ENCODE measurements at regions not wholly inside any gene's neighbourhood (a gene's known extent, or its start where the extent isn't known, plus 50 kb on each side); places are given as distances from the start of the nearest gene placed in this dataset.

- Mint-ChIP-seq H3K27ac (ENCODE audit: unreplicated experiment) (no peak overlapping the region), H3K27me3 (ENCODE audit: unreplicated experiment) (no peaks in the 10 kb centered on the region), H3K4me1 (ENCODE audit: unreplicated experiment) (peaks cover 10% of the 10 kb centered on the region), H3K9me3 (ENCODE audit: unreplicated experiment) (no peaks in the 10 kb centered on the region), H3K36me3 (ENCODE audit: low read depth, unreplicated experiment) (no peaks in the 10 kb centered on the region), H3K4me3 (ENCODE audit: unreplicated experiment) (no peak overlapping the region)
- no peak for DNase-seq (ENCODE audit: low spot score)
- no peak for TF ChIP-seq CTCF (IDR thresholded peaks at IDR 0.05; ENCODE audit: unreplicated experiment)
Observed at GRCh38 chr1:228833911-228834688, 98.8 kb downstream of the RHOU start.

- no peaks in the 10 kb centered on the region for H3K9me3 Mint-ChIP-seq (ENCODE audit: unreplicated experiment)
- no peak for TF ChIP-seq CTCF (IDR thresholded peaks at IDR 0.05; ENCODE audit: unreplicated experiment)
- no peak for DNase-seq (ENCODE audit: low spot score)
- H3K27me3 Mint-ChIP-seq (ENCODE audit: unreplicated experiment), result peaks cover 2% of the 10 kb centered on the region
- H3K36me3 Mint-ChIP-seq (ENCODE audit: low read depth, unreplicated experiment), result no peaks in the 10 kb centered on the region
- H3K27ac Mint-ChIP-seq (ENCODE audit: unreplicated experiment), result no peak overlapping the region
- peaks cover 11% of the 10 kb centered on the region for H3K4me1 Mint-ChIP-seq (ENCODE audit: unreplicated experiment)
- H3K4me3 Mint-ChIP-seq (ENCODE audit: unreplicated experiment), result no peak overlapping the region
Observed at GRCh38 chr1:228835456-228835855, 100.2 kb downstream of the RHOU start.

GRCh38 chr1:228835911-228836310 lies 100.6 kb downstream of the RHOU start:
- Mint-ChIP-seq H3K27me3 (ENCODE audit: unreplicated experiment) (peaks cover 2% of the 10 kb centered on the region), H3K9me3 (ENCODE audit: unreplicated experiment) (no peaks in the 10 kb centered on the region), H3K4me3 (ENCODE audit: unreplicated experiment) (no peak overlapping the region), H3K36me3 (ENCODE audit: low read depth, unreplicated experiment) (no peaks in the 10 kb centered on the region), H3K4me1 (ENCODE audit: unreplicated experiment) (peaks cover 10% of the 10 kb centered on the region), H3K27ac (ENCODE audit: unreplicated experiment) (no peak overlapping the region)
- DNase-seq (ENCODE audit: low spot score), result no peak
- TF ChIP-seq CTCF (IDR thresholded peaks at IDR 0.05; ENCODE audit: unreplicated experiment), result no peak

GRCh38 chr1:228836427-228836826 lies 101.1 kb downstream of the RHOU start:
- DNase-seq (ENCODE audit: low spot score), result no peak
- Mint-ChIP-seq H3K27ac (ENCODE audit: unreplicated experiment) (no peak overlapping the region), H3K4me1 (ENCODE audit: unreplicated experiment) (peaks cover 6% of the 10 kb centered on the region), H3K9me3 (ENCODE audit: unreplicated experiment) (no peaks in the 10 kb centered on the region), H3K36me3 (ENCODE audit: low read depth, unreplicated experiment) (no peaks in the 10 kb centered on the region), H3K4me3 (ENCODE audit: unreplicated experiment) (no peak overlapping the region), H3K27me3 (ENCODE audit: unreplicated experiment) (peaks cover 2% of the 10 kb centered on the region)
- TF ChIP-seq CTCF (IDR thresholded peaks at IDR 0.05; ENCODE audit: unreplicated experiment), result no peak

- no peak for TF ChIP-seq CTCF (IDR thresholded peaks at IDR 0.05; ENCODE audit: unreplicated experiment)
- Mint-ChIP-seq H3K27me3 (ENCODE audit: unreplicated experiment) (peaks cover 2% of the 10 kb centered on the region), H3K36me3 (ENCODE audit: low read depth, unreplicated experiment) (no peaks in the 10 kb centered on the region), H3K4me1 (ENCODE audit: unreplicated experiment) (peaks cover 6% of the 10 kb centered on the region), H3K9me3 (ENCODE audit: unreplicated experiment) (no peaks in the 10 kb centered on the region), H3K4me3 (ENCODE audit: unreplicated experiment) (no peak overlapping the region), H3K27ac (ENCODE audit: unreplicated experiment) (no peak overlapping the region)
- DNase-seq (ENCODE audit: low spot score), result no peak
Observed at GRCh38 chr1:228837032-228837431, 101.8 kb downstream of the RHOU start.

Measured in endothelial cell (in vitro differentiated cells).